SKM-1 (cell line): ENCODE measurements at regions not wholly inside any gene's neighbourhood (a gene's known extent, or its start where the extent isn't known, plus 50 kb on each side); places are given as distances from the start of the nearest gene placed in this dataset.

ENCODE experiments used
- DNase-seq: peaks from one replicate; lab custom pipeline; 2025; ENCODE audit not compliant: unreplicated experiment; lab: John Stamatoyannopoulos, UW

DNA sequence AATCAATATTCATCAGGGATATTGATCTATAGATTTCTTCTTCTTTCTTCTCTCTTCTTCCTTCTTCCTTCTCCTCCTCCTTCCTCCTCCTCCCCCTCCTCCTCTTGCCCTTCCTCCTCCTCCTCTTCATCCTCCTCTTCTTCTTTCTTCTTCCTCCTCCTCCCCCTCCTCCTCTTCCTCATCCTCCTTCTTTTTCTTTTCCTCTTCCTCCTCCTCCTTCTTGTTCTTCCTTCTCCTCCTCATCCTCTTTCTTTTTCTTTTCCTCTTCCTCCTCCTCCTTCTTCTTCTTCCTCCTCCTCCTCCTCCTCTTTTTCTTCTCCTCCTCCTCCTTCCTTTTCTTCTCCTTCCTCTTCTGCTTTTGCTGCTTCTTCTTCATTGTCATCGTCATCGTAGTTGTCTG is 52.4 kb upstream of the SERINC1 start:
- no peak for DNase-seq

DNA sequence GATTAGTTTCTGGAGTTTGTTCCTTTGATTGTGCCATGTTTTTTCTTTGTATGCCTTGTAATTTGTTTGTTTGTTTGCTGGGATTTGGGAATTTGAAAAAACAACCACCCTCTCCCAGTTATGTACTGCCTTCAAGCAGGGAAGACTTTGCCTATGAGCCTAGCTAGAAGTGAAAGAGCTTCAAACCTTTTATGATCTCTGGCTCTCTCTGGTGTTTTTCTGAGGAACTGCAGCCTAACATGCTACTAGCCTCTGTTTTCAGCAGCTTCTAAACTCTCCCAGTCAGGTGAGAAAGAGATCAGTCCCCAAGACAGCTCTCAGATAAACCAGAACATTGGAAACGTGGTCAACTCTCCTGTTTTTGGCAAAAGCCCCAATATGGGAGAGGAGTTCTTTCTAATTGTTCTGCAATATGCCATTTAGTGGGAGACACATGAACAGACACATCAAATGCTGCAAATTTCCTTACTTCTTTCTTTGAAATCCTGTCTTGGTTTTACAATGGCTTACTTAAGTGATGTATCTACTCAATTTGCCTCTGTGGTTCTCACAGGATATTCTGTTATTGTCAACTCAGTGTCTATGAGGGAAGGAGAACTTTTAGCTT is 58.9 kb upstream of the SERINC1 start:
- peak; percentile 47 for DNase-seq

DNA sequence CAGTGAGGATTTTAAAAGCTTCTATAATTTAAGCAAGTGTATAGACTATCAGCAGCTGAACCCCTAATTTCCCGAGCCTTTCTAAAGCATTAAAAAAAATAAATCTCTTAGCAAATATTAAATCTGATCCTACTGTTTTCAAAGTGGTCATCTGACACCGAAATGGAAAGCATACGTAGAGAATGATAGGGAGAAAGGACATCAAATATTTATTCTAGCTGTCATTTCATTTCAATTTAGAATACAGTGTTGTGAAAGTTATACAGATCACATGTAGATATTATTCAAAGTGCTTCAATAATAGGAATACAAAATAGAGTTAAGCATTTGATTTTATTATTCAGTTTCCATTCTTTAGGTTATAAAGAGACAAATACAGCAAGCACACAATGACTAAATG is 61.9 kb upstream of the PKIB start:
- no peak for DNase-seq

DNA sequence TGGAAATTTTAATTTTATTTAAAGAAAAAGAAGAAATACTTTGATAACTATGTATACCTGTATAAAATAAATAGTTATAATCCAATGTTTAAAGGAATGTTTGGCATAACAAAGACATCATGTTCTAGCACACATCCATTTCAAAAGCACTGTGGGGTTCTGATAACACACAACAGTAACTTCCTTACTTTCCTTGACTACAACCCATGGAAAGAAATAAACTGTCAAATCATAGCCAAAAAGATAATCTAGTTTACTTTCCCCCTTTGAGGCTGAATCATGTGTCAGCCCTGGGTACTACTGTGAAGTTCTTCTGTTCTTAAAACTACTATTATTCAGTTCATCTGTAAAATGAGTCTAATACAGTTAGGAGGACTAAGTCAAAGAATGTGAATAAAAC is 61.4 kb upstream of the PKIB start:
- no peak for DNase-seq

DNA sequence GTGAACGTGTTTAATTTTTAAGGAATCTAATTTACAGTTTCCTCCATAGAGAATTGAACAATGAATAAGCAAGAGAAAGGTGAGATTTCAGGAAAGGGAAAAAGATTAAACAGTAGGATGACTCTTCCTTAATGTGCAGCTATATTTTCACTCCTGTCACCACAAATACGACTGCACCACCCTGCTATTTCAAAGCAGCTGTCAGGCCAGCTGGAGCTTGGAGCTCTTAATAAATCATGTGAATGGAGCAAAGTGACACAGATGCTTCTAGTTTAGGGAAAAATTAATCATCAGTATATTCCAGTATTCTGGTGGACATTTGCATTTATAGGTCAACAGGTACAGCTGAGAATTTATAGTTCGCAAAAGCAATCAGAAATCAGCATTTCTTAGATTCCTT is 56.5 kb upstream of the PKIB start:
- no peak for DNase-seq

DNA sequence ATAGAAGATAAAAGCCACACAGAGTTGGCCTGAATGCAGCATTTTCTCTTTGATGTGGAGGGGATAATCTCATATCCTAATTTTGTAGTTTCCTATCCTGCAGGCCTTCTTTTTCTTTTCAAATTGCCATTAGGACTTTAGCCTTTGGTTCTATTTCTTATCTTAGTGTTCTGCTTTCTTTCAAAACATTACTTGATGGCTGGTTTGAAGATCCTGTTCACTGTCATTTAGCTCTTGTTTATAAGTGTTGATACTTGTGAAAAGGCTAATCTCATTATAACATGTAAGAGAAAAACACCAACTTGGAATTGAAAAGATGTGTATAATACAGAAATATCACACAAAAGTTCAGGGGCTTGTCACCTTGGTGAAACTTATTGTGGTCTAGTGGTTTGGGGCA is 54.6 kb upstream of the PKIB start:
- no peak for DNase-seq

DNA sequence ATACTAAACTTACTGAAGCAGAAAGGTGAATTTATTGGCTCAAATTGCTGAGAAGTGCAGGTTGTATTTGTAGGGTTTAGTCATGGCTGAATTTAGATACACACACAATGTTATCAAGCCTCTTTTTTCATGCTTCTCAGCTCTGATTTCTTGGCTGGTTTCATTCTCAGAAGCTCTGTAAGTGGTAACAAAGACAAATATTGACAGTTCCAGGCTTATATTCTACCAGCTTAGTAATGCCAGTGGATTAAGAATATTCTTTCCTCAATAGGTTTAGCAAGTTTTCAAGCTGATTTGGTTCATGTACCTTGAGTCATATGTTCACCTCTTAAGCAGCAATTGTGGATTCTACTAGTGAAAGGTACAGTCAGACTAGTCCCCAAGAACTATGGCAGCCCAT is 52.1 kb upstream of the PKIB start:
- DNase-seq: no peak
